ENCODE measurements at regions not wholly inside any gene's neighbourhood (a gene's known extent, or its start where the extent isn't known, plus 50 kb on each side); places are given as distances from the start of the nearest gene placed in this dataset.

GRCh38 chr20:58008866-58009265 is 219.6 kb downstream of the ANKRD60 start:
- Histone ChIP-seq H3K9me3 (no peaks in the 10 kb centered on the region), H3K27ac (no peak overlapping the region), H3K27me3 (no peaks in the 10 kb centered on the region), H3K4me3 (no peak overlapping the region), H3K36me3 (no peaks in the 10 kb centered on the region), H3K4me1 (no peaks in the 10 kb centered on the region)
- TF ChIP-seq POLR2A (IDR thresholded peaks at IDR 0.05) = no peak
- TF ChIP-seq, protein P1, sequence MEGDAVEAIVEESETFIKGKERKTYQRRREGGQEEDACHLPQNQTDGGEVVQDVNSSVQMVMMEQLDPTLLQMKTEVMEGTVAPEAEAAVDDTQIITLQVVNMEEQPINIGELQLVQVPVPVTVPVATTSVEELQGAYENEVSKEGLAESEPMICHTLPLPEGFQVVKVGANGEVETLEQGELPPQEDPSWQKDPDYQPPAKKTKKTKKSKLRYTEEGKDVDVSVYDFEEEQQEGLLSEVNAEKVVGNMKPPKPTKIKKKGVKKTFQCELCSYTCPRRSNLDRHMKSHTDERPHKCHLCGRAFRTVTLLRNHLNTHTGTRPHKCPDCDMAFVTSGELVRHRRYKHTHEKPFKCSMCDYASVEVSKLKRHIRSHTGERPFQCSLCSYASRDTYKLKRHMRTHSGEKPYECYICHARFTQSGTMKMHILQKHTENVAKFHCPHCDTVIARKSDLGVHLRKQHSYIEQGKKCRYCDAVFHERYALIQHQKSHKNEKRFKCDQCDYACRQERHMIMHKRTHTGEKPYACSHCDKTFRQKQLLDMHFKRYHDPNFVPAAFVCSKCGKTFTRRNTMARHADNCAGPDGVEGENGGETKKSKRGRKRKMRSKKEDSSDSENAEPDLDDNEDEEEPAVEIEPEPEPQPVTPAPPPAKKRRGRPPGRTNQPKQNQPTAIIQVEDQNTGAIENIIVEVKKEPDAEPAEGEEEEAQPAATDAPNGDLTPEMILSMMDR (IDR thresholded peaks at IDR 0.05) = no peak
- no peak for TF ChIP-seq POLR2AphosphoS5 (IDR thresholded peaks at IDR 0.05)
- intact Hi-C loops (cut with DNase I; ENCODE audit: low total_unique reads) = no loop called here
- DNase-seq (ENCODE audit: low spot score in 2 of 2) = no peak

GRCh38 chr20:58008413-58008812 is 220.0 kb downstream of the ANKRD60 start:
- H3K9me3 ChIP-seq = no peaks in the 10 kb centered on the region
- no peaks in the 10 kb centered on the region for H3K36me3 ChIP-seq
- H3K4me1 ChIP-seq = no peaks in the 10 kb centered on the region
- no peak overlapping the region for H3K4me3 ChIP-seq
- no peaks in the 10 kb centered on the region for H3K27me3 ChIP-seq
- TF ChIP-seq POLR2A (IDR thresholded peaks at IDR 0.05) = no peak
- no peak for TF ChIP-seq POLR2AphosphoS5 (IDR thresholded peaks at IDR 0.05)
- TF ChIP-seq, protein P1 (IDR thresholded peaks at IDR 0.05) = no peak
- intact Hi-C loops (cut with DNase I; ENCODE audit: low total_unique reads) = no loop called here
- H3K27ac ChIP-seq = no peak overlapping the region
- peak in 1 of 2 donors; percentile 24 for DNase-seq (ENCODE audit: low spot score in 2 of 2)

GRCh38 chr20:58007947-58008346 is 220.5 kb downstream of the ANKRD60 start:
- Histone ChIP-seq H3K27ac (no peak overlapping the region), H3K27me3 (no peaks in the 10 kb centered on the region), H3K9me3 (no peaks in the 10 kb centered on the region), H3K4me1 (no peaks in the 10 kb centered on the region), H3K36me3 (no peaks in the 10 kb centered on the region), H3K4me3 (no peak overlapping the region)
- DNase-seq (ENCODE audit: low spot score in 2 of 2) = no peak
- intact Hi-C loops (cut with DNase I; ENCODE audit: low total_unique reads) = no loop called here
- no peak for TF ChIP-seq POLR2A (IDR thresholded peaks at IDR 0.05)
- TF ChIP-seq, protein P1 (IDR thresholded peaks at IDR 0.05) = no peak
- TF ChIP-seq POLR2AphosphoS5 (IDR thresholded peaks at IDR 0.05) = no peak

- no peaks in the 10 kb centered on the region for H3K27me3 ChIP-seq
- H3K4me1 ChIP-seq = peaks cover 0 to under 1% of the 10 kb centered on the region in 2 donors
- DNase-seq (ENCODE audit: low spot score in 2 of 2) = peak in 1 of 2 donors; percentile 10
- H3K4me3 ChIP-seq = no peak overlapping the region
- TF ChIP-seq, protein P1 (IDR thresholded peaks at IDR 0.05) = no peak
- no peak for TF ChIP-seq POLR2A (IDR thresholded peaks at IDR 0.05)
- no peak for TF ChIP-seq POLR2AphosphoS5 (IDR thresholded peaks at IDR 0.05)
- H3K9me3 ChIP-seq = no peaks in the 10 kb centered on the region
- H3K36me3 ChIP-seq = no peaks in the 10 kb centered on the region
- no peak overlapping the region for H3K27ac ChIP-seq
- intact Hi-C loops (cut with DNase I; ENCODE audit: low total_unique reads) = no loop called here
These were observed 221.8 kb downstream of the ANKRD60 start for GRCh38 chr20:58006346-58007316.

All from breast epithelium (tissue), 4 donors.